ENCODE measurements at regions not wholly inside any gene's neighbourhood (a gene's known extent, or its start where the extent isn't known, plus 50 kb on each side); places are given as distances from the start of the nearest gene placed in this dataset.

- DNase-seq: no peak
Measured at GRCh38 chr4:159503236-159504008, 400.5 kb downstream of the RAPGEF2 start.

- DNase-seq: no peak
Measured at GRCh38 chr4:159504684-159505083, 401.8 kb downstream of the RAPGEF2 start.

GRCh38 chr4:159505266-159505975 lies 402.5 kb downstream of the RAPGEF2 start:
- DNase-seq: no peak

GRCh38 chr4:159506801-159507517 lies 404.1 kb downstream of the RAPGEF2 start:
- no peak for DNase-seq

- DNase-seq: no peak
Measured at GRCh38 chr4:159508917-159509500, 406.1 kb downstream of the RAPGEF2 start.

GRCh38 chr4:159512348-159512747 lies 409.5 kb downstream of the RAPGEF2 start:
- no peak for DNase-seq

GRCh38 chr4:159515314-159516025 lies 412.6 kb downstream of the RAPGEF2 start:
- no peak for DNase-seq

- no peak for DNase-seq
Measured at GRCh38 chr4:159516556-159517140, 413.8 kb downstream of the RAPGEF2 start.

- DNase-seq: no peak
Measured at GRCh38 chr4:159520074-159520473, 417.2 kb downstream of the RAPGEF2 start.

- DNase-seq: no peak
Measured at GRCh38 chr4:159526172-159526571, 423.3 kb downstream of the RAPGEF2 start.

GRCh38 chr4:159534655-159535054 lies 431.8 kb downstream of the RAPGEF2 start:
- DNase-seq: no peak

- no peak for DNase-seq
Measured at GRCh38 chr4:159538556-159538955, 435.7 kb downstream of the RAPGEF2 start.

- DNase-seq: no peak
Measured at GRCh38 chr4:159540038-159540437, 437.2 kb downstream of the RAPGEF2 start.

GRCh38 chr4:159540501-159540900 lies 437.6 kb downstream of the RAPGEF2 start:
- no peak for DNase-seq

GRCh38 chr4:159541143-159541542 lies 438.3 kb downstream of the RAPGEF2 start:
- no peak for DNase-seq

- DNase-seq: no peak
Measured at GRCh38 chr4:159542296-159542695, 439.4 kb downstream of the RAPGEF2 start.

- DNase-seq: no peak
Measured at GRCh38 chr4:159543831-159544230, 441.0 kb downstream of the RAPGEF2 start.

GRCh38 chr4:159545556-159545955 lies 442.7 kb downstream of the RAPGEF2 start:
- DNase-seq: no peak

GRCh38 chr4:159547645-159548308 lies 444.9 kb downstream of the RAPGEF2 start:
- DNase-seq: no peak

GRCh38 chr4:159549098-159549518 lies 446.2 kb downstream of the RAPGEF2 start:
- no peak for DNase-seq

- no peak for DNase-seq
Measured at GRCh38 chr4:159551281-159551680, 448.4 kb downstream of the RAPGEF2 start.

Measured in inflammatory macrophage treated with lipopolysaccharide for 4 hours (primary cell).